ENCODE measurements at regions not wholly inside any gene's neighbourhood (a gene's known extent, or its start where the extent isn't known, plus 50 kb on each side); places are given as distances from the start of the nearest gene placed in this dataset.

DNA sequence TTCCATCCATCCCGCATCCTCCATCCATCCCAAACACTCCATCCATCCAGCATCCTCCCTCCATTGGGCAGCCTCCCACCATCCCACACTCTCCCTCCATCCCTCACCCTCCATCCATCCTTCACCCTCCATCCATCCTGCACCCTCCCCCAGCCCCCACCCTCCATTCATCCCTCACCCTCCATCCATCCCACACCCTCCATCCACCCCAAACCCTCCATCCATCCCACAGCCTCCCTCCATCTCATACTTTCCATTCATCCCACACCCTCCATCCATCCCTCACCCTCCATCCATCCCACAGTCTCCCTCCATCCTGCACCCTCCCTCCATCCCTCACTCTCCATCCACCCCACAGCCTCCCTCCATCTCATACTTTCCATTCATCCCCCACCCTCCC, 60.4 kb downstream of the FOXI2 start:
- H3K27ac Mint-ChIP-seq, result no peak overlapping the region
- H3K9me3 Mint-ChIP-seq, result peaks cover 4% of the 10 kb centered on the region
- no peaks in the 10 kb centered on the region for H3K36me3 Mint-ChIP-seq
- peaks cover 33% of the 10 kb centered on the region for H3K27me3 Mint-ChIP-seq
- H3K4me3 Mint-ChIP-seq, result no peak overlapping the region
- ATAC-seq, result peak; percentile 93
- no peaks in the 10 kb centered on the region for H3K4me1 Mint-ChIP-seq

- Mint-ChIP-seq H3K27me3 (peaks cover 33% of the 10 kb centered on the region), H3K4me1 (no peaks in the 10 kb centered on the region), H3K36me3 (no peaks in the 10 kb centered on the region), H3K27ac (no peak overlapping the region), H3K9me3 (peaks cover 4% of the 10 kb centered on the region), H3K4me3 (no peak overlapping the region)
- no peak for ATAC-seq
These were observed 61.1 kb downstream of the FOXI2 start for GRCh38 chr10:127798111-127798510.

DNA sequence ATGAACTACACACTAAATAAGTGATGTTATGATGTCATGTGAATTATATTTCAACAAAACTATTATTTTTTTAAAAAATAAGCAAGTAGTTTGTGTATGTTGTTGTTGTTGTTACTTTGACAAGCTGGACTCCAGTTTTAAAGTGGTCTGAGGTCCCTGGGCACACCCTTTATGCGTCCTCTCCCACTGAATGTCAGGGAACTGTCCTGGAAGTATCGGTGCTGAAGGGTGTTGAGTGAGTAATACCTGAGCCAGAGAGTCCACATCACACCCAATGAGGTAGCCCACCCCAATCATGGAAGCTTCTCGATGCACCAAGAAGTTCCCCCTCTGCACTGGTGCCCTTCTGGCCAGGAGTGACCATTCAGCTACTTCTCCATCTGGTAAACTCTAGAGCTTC, 64.3 kb downstream of the FOXI2 start:
- Mint-ChIP-seq H3K27me3 (peaks cover 33% of the 10 kb centered on the region), H3K9me3 (peaks cover 4% of the 10 kb centered on the region), H3K27ac (no peak overlapping the region), H3K4me1 (no peaks in the 10 kb centered on the region), H3K36me3 (no peaks in the 10 kb centered on the region), H3K4me3 (no peak overlapping the region)
- ATAC-seq, result no peak

DNA sequence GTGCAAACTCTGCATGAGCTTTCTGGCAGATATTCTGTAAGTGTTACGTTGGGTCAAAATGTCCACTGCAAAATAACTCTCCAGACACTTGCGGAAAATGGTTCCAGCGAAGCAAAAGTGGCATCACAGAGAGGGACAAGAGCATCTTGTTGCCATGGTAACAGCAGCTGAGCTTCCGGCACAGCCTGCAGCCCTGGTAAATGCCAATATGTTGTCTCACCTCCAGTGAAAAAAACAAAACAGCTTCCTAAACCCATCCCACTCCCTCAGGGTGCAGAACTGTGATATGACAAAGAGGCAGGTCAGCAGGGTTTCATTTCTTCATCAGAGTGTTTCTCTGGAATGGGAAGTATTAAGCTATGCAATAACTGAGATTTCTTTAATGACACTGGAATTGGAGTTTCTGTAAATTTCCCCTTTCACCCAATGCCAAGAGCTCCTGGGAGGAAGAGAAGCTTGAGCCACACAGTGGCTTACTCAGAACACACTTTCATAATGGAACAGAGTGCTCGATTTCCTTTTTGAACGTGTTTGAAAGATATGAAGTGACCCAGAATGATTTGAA, 65.6 kb downstream of the FOXI2 start:
- no peak overlapping the region for H3K4me3 Mint-ChIP-seq

DNA sequence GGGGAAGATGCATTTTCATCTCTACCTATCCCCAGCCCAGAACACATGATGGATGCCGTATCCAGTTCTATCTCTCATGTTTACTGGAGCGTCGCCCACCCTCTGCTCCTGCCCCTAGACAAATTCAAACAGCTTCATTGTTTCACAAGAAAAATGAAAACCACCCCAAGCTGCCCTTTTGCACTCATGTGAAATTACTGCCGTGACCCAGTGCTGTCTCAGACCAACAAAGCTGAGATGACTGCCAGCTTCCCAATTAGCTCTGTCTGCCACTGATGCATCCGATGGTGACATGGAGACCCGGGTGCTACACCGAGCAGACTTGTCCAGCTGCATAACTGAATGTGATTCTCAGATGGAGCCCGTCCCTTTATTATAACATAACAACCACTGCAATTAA, 67.7 kb downstream of the FOXI2 start:
- Mint-ChIP-seq H3K4me3 (no peak overlapping the region), H3K27me3 (peaks cover 18% of the 10 kb centered on the region), H3K27ac (no peak overlapping the region), H3K9me3 (no peaks in the 10 kb centered on the region), H3K36me3 (no peaks in the 10 kb centered on the region), H3K4me1 (no peaks in the 10 kb centered on the region)
- ATAC-seq, result no peak

More for the DNA sequence above, 65.6 kb downstream of the FOXI2 start:
- no peak for ATAC-seq
- H3K36me3 Mint-ChIP-seq, result no peaks in the 10 kb centered on the region
- H3K27me3 Mint-ChIP-seq, result peaks cover 29% of the 10 kb centered on the region
- no peak overlapping the region for H3K27ac Mint-ChIP-seq
- H3K9me3 Mint-ChIP-seq, result no peaks in the 10 kb centered on the region
- no peaks in the 10 kb centered on the region for H3K4me1 Mint-ChIP-seq

GRCh38 chr10:127805950-127806349, 69.0 kb downstream of the FOXI2 start:
- Mint-ChIP-seq H3K4me3 (no peak overlapping the region), H3K27ac (no peak overlapping the region), H3K27me3 (peaks cover 8% of the 10 kb centered on the region), H3K4me1 (no peaks in the 10 kb centered on the region), H3K36me3 (no peaks in the 10 kb centered on the region), H3K9me3 (peaks cover 5% of the 10 kb centered on the region)
- no peak for ATAC-seq

GRCh38 chr10:127812041-127812440, 75.1 kb downstream of the FOXI2 start:
- Mint-ChIP-seq H3K4me1 (no peaks in the 10 kb centered on the region), H3K27me3 (peaks cover 13% of the 10 kb centered on the region), H3K36me3 (no peaks in the 10 kb centered on the region), H3K4me3 (no peak overlapping the region), H3K27ac (no peak overlapping the region), H3K9me3 (peaks cover 8% of the 10 kb centered on the region)
- ATAC-seq, result no peak

GRCh38 chr10:127813290-127813689, 76.3 kb downstream of the FOXI2 start:
- Mint-ChIP-seq H3K9me3 (peaks cover 8% of the 10 kb centered on the region), H3K4me1 (no peaks in the 10 kb centered on the region), H3K27ac (no peak overlapping the region), H3K36me3 (no peaks in the 10 kb centered on the region), H3K27me3 (peaks cover 6% of the 10 kb centered on the region), H3K4me3 (no peak overlapping the region)
- no peak for ATAC-seq

GRCh38 chr10:127815147-127815546, 77.6 kb downstream of the CLRN3 start:
- no peak overlapping the region for H3K4me3 Mint-ChIP-seq
- peaks cover 6% of the 10 kb centered on the region for H3K9me3 Mint-ChIP-seq
- ATAC-seq, result no peak
- H3K27me3 Mint-ChIP-seq, result peaks cover 6% of the 10 kb centered on the region
- H3K36me3 Mint-ChIP-seq, result no peaks in the 10 kb centered on the region
- no peak overlapping the region for H3K27ac Mint-ChIP-seq
- no peaks in the 10 kb centered on the region for H3K4me1 Mint-ChIP-seq

DNA sequence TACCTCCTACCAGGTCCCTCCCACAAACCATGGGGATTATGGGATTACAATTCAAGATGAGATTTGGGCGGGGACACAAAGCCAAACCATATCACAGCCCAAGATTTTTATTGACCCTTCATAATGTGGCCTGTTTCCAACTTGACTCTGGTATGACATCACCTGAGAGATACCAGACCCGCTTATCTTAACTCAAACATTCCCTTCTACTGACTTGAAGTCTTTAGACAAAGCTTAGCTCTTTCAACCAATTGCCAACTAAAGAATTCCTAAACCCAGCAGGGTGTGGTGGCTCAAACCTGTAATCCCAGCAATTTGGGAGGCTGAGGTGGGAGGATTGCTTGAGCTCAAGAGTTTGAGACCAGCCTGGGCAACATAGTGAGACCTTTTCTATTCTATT, 67.9 kb downstream of the CLRN3 start:
- no peaks in the 10 kb centered on the region for H3K36me3 Mint-ChIP-seq
- no peak for ATAC-seq
- no peak overlapping the region for H3K27ac Mint-ChIP-seq
- H3K4me3 Mint-ChIP-seq, result no peak overlapping the region
- no peaks in the 10 kb centered on the region for H3K4me1 Mint-ChIP-seq
- peaks cover 3% of the 10 kb centered on the region for H3K27me3 Mint-ChIP-seq
- H3K9me3 Mint-ChIP-seq, result peaks cover 8% of the 10 kb centered on the region

GRCh38 chr10:127826154-127826725, 66.5 kb downstream of the CLRN3 start:
- Mint-ChIP-seq H3K27me3 (peaks cover 11% of the 10 kb centered on the region), H3K9me3 (peaks cover 8% of the 10 kb centered on the region), H3K27ac (no peak overlapping the region), H3K36me3 (no peaks in the 10 kb centered on the region), H3K4me3 (no peak overlapping the region), H3K4me1 (no peaks in the 10 kb centered on the region)
- no peak for ATAC-seq

DNA sequence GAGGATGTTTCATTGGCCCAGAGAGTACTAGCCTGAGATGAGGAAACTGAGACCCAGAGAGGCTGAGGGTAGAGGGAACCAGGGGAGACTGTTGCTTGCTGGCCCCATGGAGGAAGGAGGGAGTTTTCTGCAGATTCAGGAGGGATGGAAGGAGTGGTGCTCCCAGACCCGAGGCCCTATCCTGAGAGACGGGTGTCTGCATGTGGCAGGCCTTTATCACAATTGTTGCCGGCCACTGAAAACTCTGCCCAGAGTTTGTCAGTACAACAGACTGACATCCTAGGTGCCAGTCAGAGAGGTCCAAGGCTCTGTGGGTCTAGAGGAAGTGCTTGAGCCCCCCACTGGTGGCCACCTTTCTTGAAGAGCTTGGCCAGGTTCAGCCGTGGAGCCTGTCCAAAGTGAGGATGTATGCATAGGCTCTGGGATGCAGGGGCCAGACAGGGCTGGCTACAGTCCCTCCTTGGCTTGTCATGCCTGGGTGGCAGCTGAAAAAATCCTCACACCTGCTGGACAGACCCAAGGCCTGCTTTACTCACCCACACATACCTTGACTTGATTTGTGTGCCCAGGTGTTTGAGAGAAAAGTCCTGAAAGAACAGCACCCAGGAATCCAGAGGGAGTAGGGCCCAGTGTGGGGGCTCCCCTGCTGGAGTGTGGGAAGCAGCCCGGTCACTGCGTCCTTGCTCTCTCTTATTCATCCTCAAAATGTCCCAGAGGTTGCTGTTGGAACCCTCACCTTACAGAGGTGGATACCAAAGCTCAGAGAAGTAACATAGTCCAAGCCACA, 65.2 kb downstream of the CLRN3 start:
- Mint-ChIP-seq H3K36me3 (no peaks in the 10 kb centered on the region), H3K4me3 (no peak overlapping the region), H3K4me1 (no peaks in the 10 kb centered on the region), H3K9me3 (peaks cover 4% of the 10 kb centered on the region), H3K27me3 (peaks cover 11% of the 10 kb centered on the region), H3K27ac (no peak overlapping the region)
- no peak for ATAC-seq
